GM21390 (cell line): ENCODE measurements at regions not wholly inside any gene's neighbourhood (a gene's known extent, or its start where the extent isn't known, plus 50 kb on each side); places are given as distances from the start of the nearest gene placed in this dataset.
"Not testable (repeated sequence)": the region's sequence is repeated elsewhere in the genome, so short reads cannot be mapped to it uniquely, and the experiment has no call there.

ENCODE experiments used
- ATAC-seq: cut with Tn5 transposase; IDR thresholded peaks from one replicate; pipeline ENCODE4 v1.9.1; 2021; ENCODE audit not compliant: unreplicated experiment

GRCh38 chr2:82487354-82487753, 1971.7 kb downstream of the SUCLG1 start:
- ATAC-seq: no peak

GRCh38 chr2:82485701-82486100, 1973.4 kb downstream of the SUCLG1 start:
- no peak for ATAC-seq

GRCh38 chr2:82481207-82481606, 1977.9 kb downstream of the SUCLG1 start:
- no peak for ATAC-seq

GRCh38 chr2:82478641-82479040, 1980.4 kb downstream of the SUCLG1 start:
- no peak for ATAC-seq

GRCh38 chr2:82476094-82476493, 1983.0 kb downstream of the SUCLG1 start:
- ATAC-seq: no peak

GRCh38 chr2:82428251-82428650, 2030.8 kb downstream of the SUCLG1 start:
- no peak for ATAC-seq

GRCh38 chr2:82412021-82412420, 2047.1 kb downstream of the SUCLG1 start:
- ATAC-seq: no peak

- ATAC-seq: no peak
Measured at GRCh38 chr2:82411071-82411470, 2048.0 kb downstream of the SUCLG1 start.

- no peak for ATAC-seq
Measured at GRCh38 chr2:82395531-82395930, 2063.5 kb downstream of the SUCLG1 start.

- no peak for ATAC-seq
Measured at GRCh38 chr2:82391386-82391785, 2067.7 kb downstream of the SUCLG1 start.

- ATAC-seq: no peak
Measured at GRCh38 chr2:82355622-82356021, 2051.1 kb upstream of the LRRTM1 start.

- no peak for ATAC-seq
Measured at GRCh38 chr2:82345910-82346309, 2041.4 kb upstream of the LRRTM1 start.

- no peak for ATAC-seq
Measured at GRCh38 chr2:82344670-82345069, 2040.1 kb upstream of the LRRTM1 start.

GRCh38 chr2:82342356-82342755, 2037.8 kb upstream of the LRRTM1 start:
- ATAC-seq: no peak

GRCh38 chr2:82340578-82341053, 2036.1 kb upstream of the LRRTM1 start:
- ATAC-seq: no peak

GRCh38 chr2:82339805-82340204, 2035.3 kb upstream of the LRRTM1 start:
- ATAC-seq: no peak

- no peak for ATAC-seq
Measured at GRCh38 chr2:82333697-82334096, 2029.1 kb upstream of the LRRTM1 start.

- no peak for ATAC-seq
Measured at GRCh38 chr2:82330155-82330554, 2025.6 kb upstream of the LRRTM1 start.

- ATAC-seq: not testable (repeated sequence)
Measured at GRCh38 chr2:82326180-82326767, 2021.7 kb upstream of the LRRTM1 start.

GRCh38 chr2:82320296-82320695, 2015.7 kb upstream of the LRRTM1 start:
- ATAC-seq: no peak

GRCh38 chr2:82317012-82317411, 2012.5 kb upstream of the LRRTM1 start:
- ATAC-seq: no peak

GRCh38 chr2:82316586-82316985, 2012.0 kb upstream of the LRRTM1 start:
- ATAC-seq: no peak

GRCh38 chr2:82314836-82315472, 2010.4 kb upstream of the LRRTM1 start:
- no peak for ATAC-seq
